22Rv1 (cell line): ENCODE measurements at regions not wholly inside any gene's neighbourhood (a gene's known extent, or its start where the extent isn't known, plus 50 kb on each side); places are given as distances from the start of the nearest gene placed in this dataset.

Experiments
- H3K27ac ChIP-seq: fragments of 450-650 bp; 2 replicates; pipeline ENCODE4 v1.5.1; 2017
- CTCF ChIP-seq: fragments of 450-650 bp; IDR thresholded peaks from 2 replicates; pipeline ENCODE4 v1.5.1; 2017; ENCODE audit warnings: mild to moderate bottlenecking
- ZFX ChIP-seq: fragments of 450-650 bp; IDR thresholded peaks from 2 replicates; pipeline ENCODE4 v1.6.1; 2017; ENCODE audit warnings: antibody characterized with exemption, borderline replicate concordance

- no peak overlapping the region for H3K27ac ChIP-seq
- TF ChIP-seq ZFX (no peak), CTCF (no peak)
Measured at GRCh38 chr6:131382631-131383030, 190.4 kb upstream of the ARG1 start.

- TF ChIP-seq CTCF (no peak), ZFX (no peak)
- no peak overlapping the region for H3K27ac ChIP-seq
Measured at GRCh38 chr6:131383421-131384411, 189.3 kb upstream of the ARG1 start.

- H3K27ac ChIP-seq, result no peak overlapping the region
Measured at GRCh38 chr6:131387562-131388447, 185.2 kb upstream of the ARG1 start.

GRCh38 chr6:131390322-131390721, 182.7 kb upstream of the ARG1 start:
- TF ChIP-seq CTCF (no peak), ZFX (no peak)
- H3K27ac ChIP-seq, result no peak overlapping the region

More at GRCh38 chr6:131387562-131388447, 185.2 kb upstream of the ARG1 start:
- no peak for TF ChIP-seq ZFX
- TF ChIP-seq CTCF, result no peak

GRCh38 chr6:131391116-131391515, 181.9 kb upstream of the ARG1 start:
- no peak overlapping the region for H3K27ac ChIP-seq
- TF ChIP-seq CTCF (no peak), ZFX (no peak)

- H3K27ac ChIP-seq, result no peak overlapping the region
- TF ChIP-seq ZFX (no peak), CTCF (no peak)
Measured at GRCh38 chr6:131393433-131393832, 179.6 kb upstream of the ARG1 start.
